Neural cell (in vitro differentiated cells): ENCODE measurements at regions not wholly inside any gene's neighbourhood (a gene's known extent, or its start where the extent isn't known, plus 50 kb on each side); places are given as distances from the start of the nearest gene placed in this dataset.

Experiments used
- H2AFZ ChIP-seq: fragments of 200-600, 300-800 bp; sonication (generic), shearing (Covaris generic); 2 replicates; pipeline ENCODE4 v1.6.0; 2014; ENCODE audit warnings: low read depth, mild to moderate bottlenecking, antibody characterized with exemption, low read length, moderate library complexity
- H3F3A ChIP-seq: fragments of 200-600 bp; shearing (Covaris generic); 2 replicates; pipeline ENCODE4 v1.6.1; 2016; ENCODE audit warnings: mild to moderate bottlenecking, moderate library complexity, mixed read lengths, antibody characterized with exemption, low read length; ENCODE audit not compliant: insufficient read depth, poor library complexity, severe bottlenecking
- H3K27ac ChIP-seq: fragments of 200-600, 300-800 bp; sonication (generic), shearing (Covaris generic); 2 replicates; pipeline ENCODE4 v1.5.1; 2014; ENCODE audit warnings: mild to moderate bottlenecking, low read length, moderate library complexity
- H3K27me3 ChIP-seq: fragments of 300-800, 200-600 bp; sonication (generic), shearing (Covaris generic); 2 replicates; pipeline ENCODE4 v1.6.0; 2014; ENCODE audit warnings: mild to moderate bottlenecking, low read depth, low read length, moderate library complexity; ENCODE audit not compliant: insufficient read depth
- H3K36me3 ChIP-seq: fragments of 300-800, 200-600 bp; sonication (generic), shearing (Covaris generic); 2 replicates; pipeline ENCODE4 v1.5.1; 2014; ENCODE audit warnings: mild to moderate bottlenecking, antibody characterized with exemption, low read length, moderate library complexity; ENCODE audit not compliant: insufficient read depth
- H3K4me2 ChIP-seq: fragments of 300-800, 200-600 bp; sonication (generic), shearing (Covaris generic); 2 replicates; pipeline ENCODE4 v1.6.0; 2014; ENCODE audit warnings: mild to moderate bottlenecking, low read length
- H3K4me3 ChIP-seq: fragments of 300-800, 200-600 bp; sonication (generic), shearing (Covaris generic); 2 replicates; pipeline ENCODE4 v1.5.1; 2014; ENCODE audit warnings: mild to moderate bottlenecking, low read length, moderate library complexity
- H3K79me2 ChIP-seq: fragments of 200-600 bp; shearing (Covaris generic); replicated peaks from 2 replicates; pipeline ENCODE4 v1.6.0; 2014; ENCODE audit warnings: mild to moderate bottlenecking, low read length, moderate library complexity; ENCODE audit not compliant: insufficient read depth
- H3K9ac ChIP-seq: fragments of 300-800, 200-600 bp; sonication (generic), shearing (Covaris generic); 2 replicates; pipeline ENCODE4 v1.6.1; 2016; ENCODE audit warnings: mild to moderate bottlenecking, low read length, mixed read lengths
- H3K9me2 ChIP-seq: fragments of 200-600 bp; shearing (Covaris generic); 2 replicates; pipeline ENCODE4 v1.6.1; 2016; ENCODE audit warnings: mild to moderate bottlenecking, low read length, mixed read lengths; ENCODE audit not compliant: insufficient read depth
- H3K9me3 ChIP-seq: fragments of 200-600, 300-800 bp; sonication (generic), shearing (Covaris generic); 2 replicates; pipeline ENCODE4 v1.6.1; 2016; ENCODE audit warnings: mild to moderate bottlenecking, mixed run types, low read length, moderate library complexity, mixed read lengths
- H4K20me1 ChIP-seq: fragments of 200-600 bp; shearing (Covaris generic); 2 replicates; pipeline ENCODE4 v1.6.1; 2016; ENCODE audit warnings: mild to moderate bottlenecking, mixed run types; ENCODE audit not compliant: insufficient read depth
- CTCF ChIP-seq: fragments of 450-650 bp; IDR thresholded peaks from 2 replicates; pipeline ENCODE4 v1.5.1; 2014; ENCODE audit warnings: antibody characterized with exemption, mild to moderate bottlenecking, moderate library complexity; ENCODE audit not compliant: poor library complexity, severe bottlenecking
- EP300 ChIP-seq: fragments of 450-650 bp; conservative IDR thresholded peaks from 2 replicates; pipeline ENCODE4 v1.6.1; 2014; ENCODE audit warnings: antibody characterized with exemption, mild to moderate bottlenecking, moderate library complexity; ENCODE audit not compliant: poor library complexity, severe bottlenecking
- EZH2 ChIP-seq: fragments of 200-600, 300-800 bp; shearing (Covaris generic), sonication (generic); IDR thresholded peaks from 2 replicates; pipeline ENCODE4 v1.6.1; 2014; ENCODE audit warnings: antibody characterized with exemption, low read length, borderline replicate concordance, mild to moderate bottlenecking; ENCODE audit not compliant: insufficient read depth, poor library complexity, severe bottlenecking
- MXI1 ChIP-seq: fragments of 450-650 bp; conservative IDR thresholded peaks from 2 replicates; pipeline ENCODE4 v1.6.1; 2014; ENCODE audit warnings: antibody characterized with exemption, mild to moderate bottlenecking; ENCODE audit not compliant: poor library complexity, severe bottlenecking
- POLR2AphosphoS5 ChIP-seq: IDR thresholded peaks from 2 replicates; pipeline ENCODE4 v1.6.1; 2012
- RAD21 ChIP-seq: fragments of 450-650 bp; conservative IDR thresholded peaks from 2 replicates; pipeline ENCODE4 v1.6.1; 2014; ENCODE audit warnings: antibody characterized with exemption, mild to moderate bottlenecking, moderate library complexity
- REST ChIP-seq: IDR thresholded peaks from 2 replicates; pipeline ENCODE4 v1.6.1; 2012; ENCODE audit warnings: borderline replicate concordance
- SMC3 ChIP-seq: fragments of 450-650 bp; conservative IDR thresholded peaks from 2 replicates; pipeline ENCODE4 v1.6.1; 2014; ENCODE audit warnings: antibody characterized with exemption, mild to moderate bottlenecking, moderate library complexity; ENCODE audit not compliant: poor library complexity
- TAF1 ChIP-seq: IDR thresholded peaks from 2 replicates; pipeline ENCODE4 v1.6.1; 2012; ENCODE audit warnings: low read depth

GRCh38 chr2:149994057-149994728 lies 406.6 kb upstream of the MMADHC start:
- H3K4me3 ChIP-seq, result no peak overlapping the region
- no peak overlapping the region for H3K4me2 ChIP-seq
- H3K9ac ChIP-seq, result no peak overlapping the region
- H3K36me3 ChIP-seq, result no peaks in the 10 kb centered on the region
- no peaks in the 10 kb centered on the region for H3K79me2 ChIP-seq
- no peak overlapping the region for H3K27ac ChIP-seq
- no peaks in the 10 kb centered on the region for H3K9me3 ChIP-seq
- H2AFZ ChIP-seq, result no peak overlapping the region
- TF ChIP-seq REST (no peak), EP300 (no peak), POLR2AphosphoS5 (no peak), EZH2 (no peak), SMC3 (no peak), MXI1 (no peak), TAF1 (no peak), RAD21 (no peak), CTCF (no peak)
- H3K27me3 ChIP-seq, result no peaks in the 10 kb centered on the region
- H3K9me2 ChIP-seq, result no peaks in the 10 kb centered on the region
- H3F3A ChIP-seq, result no peaks in the 10 kb centered on the region
- no peaks in the 10 kb centered on the region for H4K20me1 ChIP-seq

- H3K9ac ChIP-seq, result no peak overlapping the region
- no peaks in the 10 kb centered on the region for H3K27me3 ChIP-seq
- no peak overlapping the region for H3K4me2 ChIP-seq
- no peak overlapping the region for H3K4me3 ChIP-seq
- no peaks in the 10 kb centered on the region for H3K9me3 ChIP-seq
- no peaks in the 10 kb centered on the region for H3K36me3 ChIP-seq
- H3K79me2 ChIP-seq, result no peaks in the 10 kb centered on the region
- no peaks in the 10 kb centered on the region for H4K20me1 ChIP-seq
- H3K9me2 ChIP-seq, result no peaks in the 10 kb centered on the region
- no peak overlapping the region for H2AFZ ChIP-seq
- TF ChIP-seq POLR2AphosphoS5 (no peak), MXI1 (no peak)
- H3K27ac ChIP-seq, result no peak overlapping the region
- H3F3A ChIP-seq, result no peaks in the 10 kb centered on the region
Measured at GRCh38 chr2:149993316-149993715, 405.7 kb upstream of the MMADHC start.

GRCh38 chr2:149991576-149991975 lies 404.0 kb upstream of the MMADHC start:
- H3K36me3 ChIP-seq, result no peaks in the 10 kb centered on the region
- TF ChIP-seq MXI1 (no peak), EZH2 (no peak), REST (no peak)
- no peak overlapping the region for H3K9ac ChIP-seq
- H4K20me1 ChIP-seq, result no peaks in the 10 kb centered on the region
- H3F3A ChIP-seq, result no peaks in the 10 kb centered on the region
- no peaks in the 10 kb centered on the region for H3K27me3 ChIP-seq
- no peak overlapping the region for H2AFZ ChIP-seq
- H3K27ac ChIP-seq, result no peak overlapping the region
- H3K79me2 ChIP-seq, result no peaks in the 10 kb centered on the region
- no peak overlapping the region for H3K4me3 ChIP-seq
- no peak overlapping the region for H3K4me2 ChIP-seq
- H3K9me2 ChIP-seq, result no peaks in the 10 kb centered on the region
- no peaks in the 10 kb centered on the region for H3K9me3 ChIP-seq
